DMS 273 treated with DMSO at 0.1 percent for 48 hours (cell line): ENCODE measurements at regions not wholly inside any gene's neighbourhood (a gene's known extent, or its start where the extent isn't known, plus 50 kb on each side); places are given as distances from the start of the nearest gene placed in this dataset.

Experiments
- DNase-seq: peaks from one replicate; lab custom pipeline; 2025; lab: John Stamatoyannopoulos, UW

GRCh38 chr4:67122029-67122428 is 423.3 kb downstream of the CENPC start:
- no peak for DNase-seq

GRCh38 chr4:67120369-67120768 is 424.9 kb downstream of the CENPC start:
- no peak for DNase-seq

- no peak for DNase-seq
Measured at GRCh38 chr4:67109276-67109675, 436.0 kb downstream of the CENPC start.

DNA sequence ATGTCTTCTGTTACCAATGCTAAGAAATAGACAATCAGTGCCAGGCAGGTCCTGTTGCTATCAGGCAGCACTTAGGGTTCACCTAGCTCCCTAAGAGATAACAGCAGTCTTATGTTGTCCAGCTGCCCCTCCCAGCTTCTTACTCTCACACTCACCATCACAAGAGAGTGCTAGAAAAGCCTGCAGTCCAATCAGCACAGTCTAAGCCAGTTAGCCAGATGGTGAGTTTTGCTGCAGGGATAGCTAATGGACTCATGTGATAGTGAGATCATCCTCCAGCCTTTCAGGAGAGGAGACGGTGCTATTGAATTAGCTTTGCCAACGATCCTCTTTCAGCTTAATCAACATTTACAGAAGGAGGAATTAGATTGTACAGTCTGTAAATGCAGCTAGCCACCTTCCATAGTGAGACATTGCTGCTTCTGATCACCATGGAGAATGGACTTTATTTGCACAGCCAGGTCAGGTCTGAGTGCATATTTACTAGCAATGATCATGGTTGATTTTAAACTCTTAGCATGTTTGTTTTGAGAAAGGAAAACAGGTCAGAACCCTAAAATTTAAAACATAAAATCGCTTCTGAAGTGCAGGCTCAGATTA is 438.3 kb downstream of the CENPC start:
- DNase-seq: peak; percentile 27

- DNase-seq: no peak
Measured at GRCh38 chr4:67104145-67104544, 441.2 kb downstream of the CENPC start.

DNA sequence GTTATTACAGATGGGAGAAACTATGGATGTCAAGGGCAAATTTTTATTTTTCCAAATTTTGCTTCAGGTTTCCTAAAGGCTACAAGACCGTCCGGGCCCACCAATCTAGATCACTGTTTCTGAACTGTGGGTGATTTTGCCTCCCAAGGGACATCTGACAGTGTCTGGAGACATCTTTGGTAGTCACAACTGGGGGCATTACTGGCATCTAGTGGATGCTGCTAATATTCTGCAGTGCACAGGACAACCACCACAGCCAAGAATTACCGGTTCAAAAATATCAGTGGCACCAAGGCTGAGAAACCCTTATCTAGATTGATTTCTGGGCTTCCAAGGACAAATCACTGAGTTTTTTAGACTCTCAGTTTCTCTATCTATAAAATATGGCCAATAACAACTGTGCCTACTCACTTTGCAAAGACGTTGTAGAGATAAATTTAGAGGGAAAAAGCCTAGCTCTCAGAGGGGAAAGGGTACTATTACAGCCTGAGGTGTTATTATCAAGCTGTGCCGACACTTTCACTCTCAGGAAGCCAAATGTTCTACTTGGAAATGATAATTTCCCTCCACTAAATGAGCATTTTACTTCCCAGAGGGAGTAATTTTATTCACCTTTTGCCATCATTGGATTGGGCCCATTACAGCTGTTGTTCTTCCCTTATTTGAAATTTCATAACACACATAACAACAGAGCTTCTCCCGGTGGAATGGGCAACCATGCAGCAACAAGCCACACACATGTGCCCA is 442.1 kb downstream of the CENPC start:
- no peak for DNase-seq

DNA sequence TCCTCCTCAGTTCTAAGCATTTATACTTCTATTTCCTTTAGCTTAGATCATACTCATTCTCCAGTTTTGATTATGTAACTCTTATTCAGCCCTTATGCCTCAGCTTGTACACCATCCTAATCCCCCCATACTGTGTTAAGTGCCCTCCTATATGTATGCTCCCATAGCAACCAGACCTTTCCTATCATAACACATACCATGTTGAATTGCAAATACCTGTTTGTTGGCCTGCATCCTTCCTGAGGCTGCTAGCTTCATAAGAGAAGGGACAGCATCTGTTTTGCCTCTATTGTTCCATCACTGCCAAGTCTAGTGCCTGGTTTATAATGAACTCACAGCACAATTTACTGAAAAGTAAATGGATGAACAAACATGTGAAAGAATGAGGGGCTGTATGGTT is 443.7 kb downstream of the CENPC start:
- no peak for DNase-seq

DNA sequence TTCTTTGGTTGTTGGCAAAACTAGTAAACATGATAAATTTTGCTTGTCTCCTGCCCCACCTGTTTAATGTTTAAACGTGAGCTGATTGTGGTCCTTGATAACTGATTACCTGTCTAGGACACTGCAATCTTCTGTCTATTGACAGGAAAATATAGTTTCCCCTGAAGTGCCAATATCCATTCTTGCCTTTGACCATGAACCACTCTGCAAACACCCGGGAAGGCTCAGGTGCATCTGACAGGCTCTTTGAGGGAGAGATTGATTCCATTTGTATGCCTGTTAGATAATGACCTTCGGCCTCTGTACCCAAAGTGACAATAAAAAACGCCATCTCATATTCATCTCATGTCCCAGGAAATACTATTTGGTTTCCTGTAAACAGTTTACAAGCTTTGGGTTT is 453.0 kb downstream of the CENPC start:
- DNase-seq: no peak

GRCh38 chr4:67091673-67092072 is 453.6 kb downstream of the CENPC start:
- DNase-seq: no peak

DNA sequence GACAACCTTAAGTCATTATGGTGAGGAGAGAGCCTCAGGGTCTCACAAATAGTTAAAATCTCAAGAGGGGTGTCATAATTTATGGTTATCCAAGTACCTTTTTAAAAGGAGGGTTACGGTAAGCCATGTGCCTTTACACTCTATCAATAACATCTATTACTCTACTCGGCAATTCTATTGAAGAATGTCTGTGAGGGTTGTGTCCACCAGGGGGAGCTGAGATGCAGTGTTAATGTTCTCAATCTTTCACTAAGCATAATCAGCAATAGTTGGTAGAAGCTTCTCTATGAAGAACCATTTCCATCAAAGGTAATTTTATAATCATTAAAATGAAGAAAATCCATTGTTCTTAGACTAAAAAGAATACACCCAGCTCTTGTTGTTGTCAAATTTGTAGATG is 457.4 kb downstream of the CENPC start:
- no peak for DNase-seq

DNA sequence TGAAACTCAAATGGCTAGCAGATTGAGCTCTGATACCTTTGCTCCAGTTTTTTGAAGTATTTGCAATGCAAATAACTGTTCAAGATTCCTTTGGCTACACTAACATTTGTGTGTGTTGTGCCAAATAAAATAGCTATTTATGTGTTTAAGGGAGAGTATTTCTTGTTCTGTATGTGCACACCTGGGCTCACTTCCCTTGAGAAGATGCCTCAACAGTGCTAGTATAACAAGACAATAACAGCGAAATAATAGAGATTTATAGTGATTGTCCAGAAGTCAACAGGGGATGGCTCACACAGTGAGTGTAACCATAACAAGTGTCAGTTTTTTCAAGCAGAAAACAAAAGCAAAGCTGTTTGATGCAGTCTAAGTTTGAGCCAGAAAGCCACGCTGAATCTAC is 460.5 kb downstream of the CENPC start:
- no peak for DNase-seq

- DNase-seq: no peak
Measured at GRCh38 chr4:67083496-67083895, 461.8 kb downstream of the CENPC start.

DNA sequence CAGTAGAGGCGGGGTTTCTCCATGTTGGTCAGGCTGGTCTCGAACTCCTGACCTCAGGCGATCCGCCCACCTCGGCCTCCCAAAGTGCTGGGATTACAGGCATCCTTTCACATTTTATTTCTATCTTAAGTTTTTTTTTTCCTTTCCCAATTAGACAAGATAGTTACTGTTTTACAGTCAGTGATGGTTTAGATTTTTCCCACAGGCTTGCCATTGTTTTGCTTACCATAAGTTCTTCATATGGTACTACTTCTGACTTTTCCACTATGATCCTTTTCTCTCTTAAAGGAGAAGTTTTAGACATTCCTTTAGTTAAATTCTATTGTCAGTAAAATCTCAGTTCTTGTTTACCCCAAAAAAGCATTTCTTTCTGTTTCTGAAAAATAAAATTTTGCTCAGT is 462.6 kb downstream of the CENPC start:
- no peak for DNase-seq

- no peak for DNase-seq
Measured at GRCh38 chr4:67080046-67080557, 465.2 kb downstream of the CENPC start.

DNA sequence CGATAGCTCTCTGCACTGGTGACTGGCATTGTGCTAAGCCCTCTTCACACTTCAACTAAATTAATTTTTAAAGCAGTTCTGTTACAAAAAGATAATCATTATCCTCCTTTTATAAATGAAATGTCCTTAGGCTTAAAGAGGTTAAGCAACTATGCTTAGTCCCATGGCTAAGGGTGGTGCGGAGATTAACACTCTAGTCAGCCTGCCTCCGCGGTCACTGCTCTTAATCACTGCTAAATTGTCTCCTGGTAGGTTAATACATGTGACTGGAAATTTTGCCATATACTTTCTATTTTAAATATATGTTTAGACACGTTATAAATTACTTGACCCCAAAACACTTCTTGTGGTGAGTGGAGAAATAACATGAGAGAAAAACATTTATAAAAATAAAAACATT is 473.7 kb downstream of the CENPC start:
- no peak for DNase-seq

DNA sequence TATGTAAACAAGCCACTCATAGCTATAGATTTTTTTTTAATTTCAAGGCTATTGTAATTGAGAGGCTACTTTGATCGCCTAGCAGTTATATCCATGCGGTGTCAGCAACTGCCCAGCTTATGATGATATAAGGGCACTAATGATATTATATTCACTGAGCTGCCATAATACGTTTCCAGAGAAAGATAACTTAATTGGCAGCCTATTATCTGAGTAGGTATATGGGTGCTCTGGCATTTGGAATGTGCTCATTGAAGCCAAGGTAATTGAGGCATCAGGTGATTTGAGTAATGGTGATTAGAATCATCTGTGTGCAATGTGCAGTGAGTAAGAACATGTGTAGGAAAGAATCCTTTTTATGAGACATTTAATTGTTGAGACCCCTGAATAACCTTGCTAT is 490.0 kb downstream of the CENPC start:
- no peak for DNase-seq

DNA sequence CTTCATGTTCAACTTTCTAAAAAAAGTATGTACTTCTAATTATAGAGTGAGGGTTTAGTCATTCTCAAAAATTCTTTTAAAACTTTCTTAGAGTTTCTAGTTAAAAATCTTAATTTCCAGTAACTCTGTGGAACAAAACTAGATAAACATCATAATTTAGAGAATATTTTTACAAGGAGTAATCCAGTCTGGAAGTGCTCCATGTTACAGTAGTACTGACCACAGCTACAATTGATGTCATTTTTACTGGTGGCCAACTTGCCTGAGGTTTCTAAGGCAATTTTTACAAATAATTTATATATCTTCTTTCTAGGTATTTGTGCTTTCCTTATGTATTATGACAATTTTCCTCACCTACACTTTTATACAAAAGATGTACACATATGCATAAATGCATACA is 490.4 kb downstream of the CENPC start:
- no peak for DNase-seq

DNA sequence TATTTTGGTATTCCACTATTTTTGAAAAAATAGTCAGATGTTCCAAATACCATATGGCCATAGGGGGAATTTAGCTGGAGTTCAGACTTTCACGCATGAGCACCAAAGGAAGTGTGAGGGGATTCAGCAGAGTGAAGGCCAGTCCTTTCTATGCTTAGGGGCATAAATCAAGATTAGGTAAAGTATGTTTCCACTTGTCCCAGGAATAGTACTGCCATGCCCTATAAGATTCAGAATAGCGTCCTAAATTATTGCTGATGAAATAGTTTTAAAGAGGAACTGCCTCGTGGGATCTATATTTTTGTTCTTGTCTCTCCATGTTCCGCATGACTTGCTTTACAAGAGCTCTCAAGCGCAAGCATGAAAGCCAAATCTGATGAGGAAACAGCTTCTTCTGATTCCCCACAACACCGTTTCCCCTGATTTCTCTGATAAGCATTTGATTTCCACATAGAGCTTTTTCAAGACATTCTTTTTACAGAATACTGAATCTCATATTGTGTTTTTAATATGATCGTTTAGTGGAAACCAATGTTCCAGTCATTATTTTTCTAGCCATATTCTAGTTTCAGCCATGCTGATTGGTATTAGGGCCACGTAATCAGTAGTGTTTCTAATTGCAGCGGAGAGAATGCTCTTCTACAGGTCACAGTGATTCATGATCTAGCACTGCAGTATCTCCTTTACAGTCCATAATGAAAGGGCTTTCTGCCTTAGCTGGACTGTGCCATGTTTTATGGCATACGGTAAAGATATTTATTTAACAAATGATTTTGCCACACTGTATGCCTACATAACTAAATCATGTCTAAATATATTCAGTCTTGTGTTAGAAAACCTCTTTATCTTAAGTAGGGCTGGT is 492.3 kb downstream of the CENPC start:
- DNase-seq: no peak

DNA sequence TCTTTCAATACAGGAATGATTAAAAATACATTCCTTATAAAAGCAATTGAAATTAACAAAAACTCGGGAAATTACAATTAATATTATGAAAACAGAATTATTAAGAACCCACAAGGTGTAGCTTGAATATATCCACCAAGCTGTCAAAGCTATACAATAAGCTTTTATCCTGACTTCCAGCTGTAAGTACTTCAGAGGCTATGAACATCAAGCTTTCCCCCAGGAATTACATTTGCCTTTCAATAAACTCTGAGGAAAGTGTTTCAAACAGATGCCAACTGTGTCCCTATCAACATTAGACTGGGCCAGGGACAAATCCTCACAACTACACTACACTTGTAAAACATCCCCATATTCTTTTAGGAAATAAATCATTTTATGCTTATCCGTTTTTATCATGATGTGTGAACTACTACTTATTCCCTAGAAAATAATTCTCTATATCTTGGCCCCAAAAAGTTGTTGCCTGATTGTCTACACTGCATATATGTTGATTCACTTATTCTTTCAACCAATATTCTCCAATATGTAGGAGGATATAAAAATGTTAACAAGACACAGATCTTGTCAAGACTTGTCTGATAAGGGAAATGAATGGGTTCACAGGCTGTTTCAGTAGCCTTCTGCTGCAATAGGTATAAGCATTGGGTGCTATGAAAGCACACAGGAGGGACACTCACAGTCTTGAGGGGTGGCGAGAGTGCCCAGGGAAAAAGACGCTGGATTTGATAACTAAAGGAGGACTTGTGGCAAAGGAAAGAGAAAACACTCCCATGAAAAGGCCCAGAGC is 494.1 kb downstream of the CENPC start:
- DNase-seq: no peak

GRCh38 chr4:67049446-67049845 is 495.9 kb downstream of the CENPC start:
- DNase-seq: no peak

GRCh38 chr4:67048530-67048929 is 496.8 kb downstream of the CENPC start:
- no peak for DNase-seq

- no peak for DNase-seq
Measured at GRCh38 chr4:67040315-67040714, 505.0 kb downstream of the CENPC start.
